ENCODE measurements at regions not wholly inside any gene's neighbourhood (a gene's known extent, or its start where the extent isn't known, plus 50 kb on each side); places are given as distances from the start of the nearest gene placed in this dataset.
"Not testable (repeated sequence)": the region's sequence is repeated elsewhere in the genome, so short reads cannot be mapped to it uniquely, and the experiment has no call there.

DNA sequence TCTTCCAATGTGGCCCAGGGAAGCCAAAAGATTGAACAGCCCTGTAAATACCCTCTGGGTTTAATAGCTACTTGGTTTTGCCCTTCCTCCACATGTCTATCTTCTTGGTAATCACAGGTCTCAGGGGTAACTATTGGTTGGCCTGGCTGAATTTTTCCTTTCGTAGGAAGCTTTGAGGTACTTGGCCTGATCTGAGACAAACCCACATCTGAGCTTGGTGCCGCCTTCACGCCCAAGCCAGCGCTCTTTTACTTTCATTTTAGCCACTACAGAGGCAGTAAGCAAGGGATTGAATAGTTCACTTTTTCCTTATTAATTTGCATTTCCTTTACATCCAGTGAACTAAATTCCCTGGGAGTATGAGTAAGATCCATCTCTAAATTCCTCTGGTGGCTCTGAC lies 397.6 kb upstream of the USP9Y start:
- H3K4me3 Mint-ChIP-seq, result peak overlapping the region in 1 of 2 donors; percentile 85
- no peaks in the 10 kb centered on the region for H3K9me3 Mint-ChIP-seq
- peak overlapping the region; percentile 65 for H3K27ac Mint-ChIP-seq
- H3K36me3 Mint-ChIP-seq (ENCODE audit: insufficient read depth in 2 of 2), result no peaks in the 10 kb centered on the region
- ATAC-seq (replicated peaks in 1 of 2) (peak in 1 of 2 donors; percentile 58), DNase-seq (peak in 1 of 2 donors; percentile 3)
- no peaks in the 10 kb centered on the region for H3K27me3 Mint-ChIP-seq (ENCODE audit: low read depth)
- no peaks in the 10 kb centered on the region for H3K4me1 Mint-ChIP-seq (ENCODE audit: low read depth)

DNA sequence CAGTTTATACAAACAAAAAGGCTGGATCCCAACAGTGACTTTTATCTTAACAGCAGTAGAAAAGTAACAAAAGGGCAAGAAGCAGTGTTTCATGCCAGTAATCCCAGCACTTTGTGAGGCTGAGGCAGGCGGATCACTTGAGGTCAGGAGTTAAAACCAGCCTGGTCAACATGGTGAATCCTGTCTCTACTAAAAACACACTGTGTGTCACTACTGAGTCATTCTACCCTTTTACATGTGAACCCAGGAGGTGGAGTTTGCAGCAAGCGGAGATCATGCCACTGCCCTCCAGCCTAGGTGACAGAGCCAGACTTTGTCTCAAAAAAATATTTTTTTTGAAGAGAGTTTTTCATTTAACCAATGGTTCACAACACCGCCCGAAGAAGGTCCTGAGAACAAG lies 395.6 kb upstream of the USP9Y start:
- Mint-ChIP-seq H3K27ac (no peak overlapping the region), H3K36me3 (ENCODE audit: insufficient read depth in 2 of 2) (no peaks in the 10 kb centered on the region), H3K27me3 (ENCODE audit: low read depth) (no peaks in the 10 kb centered on the region), H3K4me1 (ENCODE audit: low read depth) (no peaks in the 10 kb centered on the region), H3K4me3 (no peak overlapping the region), H3K9me3 (no peaks in the 10 kb centered on the region)
- DNase-seq (no peak), ATAC-seq (replicated peaks in 1 of 2) (peak in 1 of 2 donors; percentile 45)

DNA sequence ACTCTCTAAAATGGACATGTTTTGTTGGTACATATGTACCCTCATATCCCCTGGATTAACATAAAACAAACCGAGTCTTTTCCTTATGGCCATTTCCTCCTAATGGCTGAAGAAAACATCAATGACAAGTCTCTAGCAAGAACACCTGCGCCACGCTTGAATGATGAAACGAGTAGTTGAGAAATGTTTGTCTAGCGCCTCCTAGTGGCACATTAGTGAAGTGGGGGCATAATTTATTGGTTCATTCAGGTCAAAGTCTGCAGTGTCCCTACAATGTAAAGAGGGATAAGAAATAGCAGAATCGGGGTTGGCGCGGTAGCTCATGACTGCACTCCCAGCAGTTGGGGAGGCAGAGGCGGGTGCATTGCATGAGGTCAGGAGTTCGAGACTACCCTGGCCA lies 391.8 kb upstream of the USP9Y start:
- H3K36me3 Mint-ChIP-seq (ENCODE audit: insufficient read depth in 2 of 2), result no peaks in the 10 kb centered on the region
- no peak overlapping the region for H3K27ac Mint-ChIP-seq
- no peaks in the 10 kb centered on the region for H3K4me1 Mint-ChIP-seq (ENCODE audit: low read depth)
- no peak overlapping the region for H3K4me3 Mint-ChIP-seq
- ATAC-seq (replicated peaks in 1 of 2), result no peak
- DNase-seq, result peak in 1 of 2 donors; percentile 10
- H3K9me3 Mint-ChIP-seq, result no peaks in the 10 kb centered on the region
- no peaks in the 10 kb centered on the region for H3K27me3 Mint-ChIP-seq (ENCODE audit: low read depth)

DNA sequence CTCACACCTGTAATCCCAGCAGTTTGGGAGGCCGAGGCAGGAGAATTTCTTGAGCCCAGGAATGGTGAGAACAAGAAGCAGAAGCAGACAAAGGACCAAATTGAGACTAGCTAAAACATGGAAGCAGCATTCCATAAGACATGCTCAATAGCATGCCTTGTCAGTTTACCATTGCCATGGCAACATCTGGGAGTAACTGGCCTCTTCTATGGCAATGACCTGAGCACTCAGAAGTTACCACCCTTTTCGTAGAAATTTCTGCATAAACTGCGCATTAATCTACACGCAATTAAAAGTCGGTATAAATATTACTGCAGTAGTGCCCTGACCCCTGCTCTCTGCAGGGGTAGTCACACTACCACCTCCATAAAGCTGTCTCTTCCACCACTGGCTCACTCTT lies 390.2 kb upstream of the USP9Y start:
- no peak overlapping the region for H3K4me3 Mint-ChIP-seq
- DNase-seq, result no peak
- H3K27me3 Mint-ChIP-seq (ENCODE audit: low read depth), result no peaks in the 10 kb centered on the region
- H3K36me3 Mint-ChIP-seq (ENCODE audit: insufficient read depth in 2 of 2), result no peaks in the 10 kb centered on the region
- no peak for ATAC-seq (replicated peaks in 1 of 2)
- H3K27ac Mint-ChIP-seq, result no peak overlapping the region
- H3K9me3 Mint-ChIP-seq, result no peaks in the 10 kb centered on the region
- no peaks in the 10 kb centered on the region for H3K4me1 Mint-ChIP-seq (ENCODE audit: low read depth)

DNA sequence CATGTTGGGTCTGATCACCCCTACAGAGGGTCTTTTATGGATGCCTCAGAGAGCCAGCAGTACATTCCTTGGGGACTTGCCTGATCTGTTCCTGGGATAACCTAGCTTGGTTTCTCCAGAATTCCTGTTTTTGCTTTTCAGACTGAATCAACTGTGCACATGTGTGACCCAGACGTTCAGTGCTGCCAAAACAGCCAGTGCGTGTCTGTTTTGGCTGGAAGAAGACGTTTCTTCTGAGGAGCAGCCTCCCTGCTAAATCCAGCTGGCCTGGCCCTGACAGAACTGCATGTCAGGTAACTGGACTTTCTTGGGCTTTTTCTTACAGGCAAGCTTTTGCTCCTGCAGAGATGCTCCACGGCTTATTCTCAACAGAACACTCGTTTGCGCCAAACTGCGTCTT lies 373.3 kb upstream of the USP9Y start:
- DNase-seq, result no peak
- no peak overlapping the region for H3K4me3 Mint-ChIP-seq
- H3K27me3 Mint-ChIP-seq (ENCODE audit: low read depth), result no peaks in the 10 kb centered on the region
- H3K9me3 Mint-ChIP-seq, result no peaks in the 10 kb centered on the region
- H3K4me1 Mint-ChIP-seq (ENCODE audit: low read depth), result no peaks in the 10 kb centered on the region
- no peaks in the 10 kb centered on the region for H3K36me3 Mint-ChIP-seq (ENCODE audit: insufficient read depth in 2 of 2)
- ATAC-seq (replicated peaks in 1 of 2), result no peak
- no peak overlapping the region for H3K27ac Mint-ChIP-seq

DNA sequence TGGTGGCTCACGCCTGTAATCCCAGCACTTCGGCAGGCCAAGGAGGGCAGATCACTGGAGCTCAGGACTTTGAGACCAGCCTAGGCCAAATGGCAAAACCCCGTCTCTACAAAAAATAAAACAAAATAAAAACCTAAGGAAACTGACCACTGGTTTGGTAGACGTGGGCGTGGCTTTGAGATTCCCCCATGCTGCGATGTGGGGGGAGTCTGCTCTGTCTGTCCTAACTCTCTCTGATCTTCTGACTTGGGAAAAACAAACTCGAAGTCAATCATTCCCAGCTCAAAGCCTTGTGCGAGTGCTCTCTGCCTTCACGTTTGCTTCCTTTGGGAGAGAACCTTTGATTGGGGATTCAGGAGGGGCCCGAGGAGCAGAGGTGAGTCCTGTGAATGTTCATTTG lies 369.1 kb upstream of the USP9Y start:
- H3K4me3 Mint-ChIP-seq; H3K27me3 Mint-ChIP-seq (ENCODE audit: low read depth); H3K9me3 Mint-ChIP-seq; H3K36me3 Mint-ChIP-seq (ENCODE audit: insufficient read depth in 2 of 2); DNase-seq; ATAC-seq (replicated peaks in 1 of 2); H3K4me1 Mint-ChIP-seq (ENCODE audit: low read depth); H3K27ac Mint-ChIP-seq: not testable (repeated sequence)

DNA sequence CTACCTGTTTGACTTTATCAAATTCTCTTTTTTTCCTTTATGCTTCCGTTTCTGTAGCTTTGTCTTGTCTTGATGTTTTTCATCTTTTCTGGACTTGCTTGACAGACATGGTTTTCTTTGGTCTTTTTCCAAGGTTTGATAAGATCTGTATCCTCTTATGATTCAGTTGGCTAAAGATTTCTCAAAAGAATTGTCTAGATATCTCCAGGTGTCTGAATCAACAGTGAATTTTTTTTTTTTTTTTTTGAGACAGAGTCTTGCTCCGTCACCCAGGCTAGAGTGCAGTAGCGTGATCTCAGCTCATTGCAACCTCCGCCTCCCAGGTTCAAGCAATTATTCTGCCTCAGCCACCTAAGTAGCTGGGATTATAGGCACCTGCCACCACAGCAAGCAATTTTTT lies 357.8 kb upstream of the USP9Y start:
- Mint-ChIP-seq H3K4me3 (no peak overlapping the region), H3K9me3 (peaks cover 0 to 2% of the 10 kb centered on the region in 2 donors), H3K27me3 (ENCODE audit: low read depth) (no peaks in the 10 kb centered on the region), H3K4me1 (ENCODE audit: low read depth) (no peaks in the 10 kb centered on the region), H3K36me3 (ENCODE audit: insufficient read depth in 2 of 2) (no peaks in the 10 kb centered on the region), H3K27ac (no peak overlapping the region)
- no peak for DNase-seq
- ATAC-seq (replicated peaks in 1 of 2), result no peak

DNA sequence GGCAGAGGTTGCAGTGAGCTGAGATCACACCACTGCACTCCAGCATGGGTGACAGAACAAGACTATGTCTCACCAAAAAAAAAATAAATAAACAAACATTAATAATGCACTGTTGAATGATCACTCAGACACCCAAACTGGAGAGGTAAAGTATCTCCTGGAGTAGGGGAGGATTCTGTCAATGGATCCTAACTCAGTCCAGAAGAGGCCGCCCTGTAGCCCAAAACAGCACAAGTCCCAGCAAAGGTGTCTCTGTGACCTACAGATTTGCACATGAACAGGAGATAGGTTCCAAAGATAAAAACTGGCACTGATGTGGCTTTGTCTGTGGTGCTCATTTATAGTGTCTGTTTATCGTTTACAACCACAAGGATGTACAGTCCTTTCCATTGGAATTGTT lies 352.9 kb upstream of the USP9Y start:
- ATAC-seq (replicated peaks in 1 of 2), result no peak
- Mint-ChIP-seq H3K4me1 (ENCODE audit: low read depth) (no peaks in the 10 kb centered on the region), H3K27ac (no peak overlapping the region), H3K36me3 (ENCODE audit: insufficient read depth in 2 of 2) (no peaks in the 10 kb centered on the region), H3K9me3 (peaks cover 0 to 2% of the 10 kb centered on the region in 2 donors), H3K27me3 (ENCODE audit: low read depth) (no peaks in the 10 kb centered on the region), H3K4me3 (no peak overlapping the region)
- no peak for DNase-seq

DNA sequence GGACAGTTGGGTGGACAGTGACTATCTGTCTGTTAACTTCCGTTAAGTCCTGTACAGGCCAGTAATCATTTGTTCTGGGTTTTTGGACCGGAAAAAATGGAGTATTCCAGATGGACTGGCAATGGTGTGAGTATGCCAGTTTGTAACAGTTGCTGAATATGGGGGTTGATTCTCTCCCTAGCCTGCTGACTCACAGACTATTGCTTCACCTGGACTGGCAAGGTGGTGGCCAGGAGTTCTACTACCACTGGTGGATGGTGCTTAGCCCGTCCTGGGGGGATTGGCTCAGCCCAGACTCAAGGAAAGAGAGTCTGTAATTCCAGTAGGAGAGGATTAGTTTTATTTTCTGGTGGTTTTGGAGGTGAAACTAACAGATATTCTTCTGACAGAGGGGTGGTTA lies 343.8 kb upstream of the USP9Y start:
- DNase-seq (no peak), ATAC-seq (replicated peaks in 1 of 2) (no peak)
- no peaks in the 10 kb centered on the region for H3K4me1 Mint-ChIP-seq (ENCODE audit: low read depth)
- H3K27ac Mint-ChIP-seq, result no peak overlapping the region
- no peaks in the 10 kb centered on the region for H3K36me3 Mint-ChIP-seq (ENCODE audit: insufficient read depth in 2 of 2)
- no peak overlapping the region for H3K4me3 Mint-ChIP-seq
- no peaks in the 10 kb centered on the region for H3K27me3 Mint-ChIP-seq (ENCODE audit: low read depth)
- H3K9me3 Mint-ChIP-seq, result no peaks in the 10 kb centered on the region

DNA sequence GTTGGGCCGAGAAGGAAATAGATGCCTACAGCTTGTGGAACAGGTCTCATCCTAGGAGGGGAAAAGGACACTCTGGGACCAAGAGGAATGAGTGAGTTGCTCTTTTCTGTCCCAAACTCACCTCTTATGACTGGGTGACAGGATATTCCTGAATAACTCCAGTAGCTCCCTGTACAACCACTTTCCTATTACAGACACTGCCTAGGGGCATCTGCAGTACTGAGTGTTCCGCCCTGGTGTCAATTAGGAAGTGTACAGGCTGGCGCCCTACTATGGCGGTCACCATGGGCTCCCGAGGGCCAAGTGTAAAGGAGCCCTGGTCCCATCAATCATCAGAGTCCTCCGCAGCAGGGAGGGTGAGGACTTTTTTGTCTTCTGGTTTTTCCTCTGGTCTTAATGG lies 343.4 kb upstream of the USP9Y start:
- no peak overlapping the region for H3K4me3 Mint-ChIP-seq
- no peaks in the 10 kb centered on the region for H3K27me3 Mint-ChIP-seq (ENCODE audit: low read depth)

DNA sequence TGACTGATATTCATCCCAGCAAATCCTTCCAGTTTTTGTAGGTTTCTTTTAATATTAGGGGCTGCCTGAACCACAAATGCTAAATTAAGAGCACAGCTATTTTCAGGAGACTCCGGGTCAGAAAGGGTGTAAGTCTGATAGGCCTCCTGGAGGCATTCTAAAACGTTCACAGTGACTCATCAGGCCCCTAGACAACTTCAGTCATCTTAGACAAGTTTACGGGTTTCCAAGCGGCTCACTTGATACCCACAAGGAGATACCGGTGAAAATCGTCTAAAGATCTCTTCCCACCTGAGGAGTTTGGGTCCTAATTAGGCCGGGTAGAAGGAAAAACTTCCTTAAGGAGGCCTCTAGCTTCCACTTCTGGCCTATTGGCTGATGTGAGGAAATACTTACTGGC lies 342.7 kb upstream of the USP9Y start:
- H3K27ac Mint-ChIP-seq, result no peak overlapping the region

More for the DNA sequence above, 343.4 kb upstream of the USP9Y start:
- H3K27ac Mint-ChIP-seq, result no peak overlapping the region
- ATAC-seq (replicated peaks in 1 of 2) (no peak), DNase-seq (no peak)
- no peaks in the 10 kb centered on the region for H3K9me3 Mint-ChIP-seq
- H3K4me1 Mint-ChIP-seq (ENCODE audit: low read depth), result no peaks in the 10 kb centered on the region
- no peaks in the 10 kb centered on the region for H3K36me3 Mint-ChIP-seq (ENCODE audit: insufficient read depth in 2 of 2)

DNA sequence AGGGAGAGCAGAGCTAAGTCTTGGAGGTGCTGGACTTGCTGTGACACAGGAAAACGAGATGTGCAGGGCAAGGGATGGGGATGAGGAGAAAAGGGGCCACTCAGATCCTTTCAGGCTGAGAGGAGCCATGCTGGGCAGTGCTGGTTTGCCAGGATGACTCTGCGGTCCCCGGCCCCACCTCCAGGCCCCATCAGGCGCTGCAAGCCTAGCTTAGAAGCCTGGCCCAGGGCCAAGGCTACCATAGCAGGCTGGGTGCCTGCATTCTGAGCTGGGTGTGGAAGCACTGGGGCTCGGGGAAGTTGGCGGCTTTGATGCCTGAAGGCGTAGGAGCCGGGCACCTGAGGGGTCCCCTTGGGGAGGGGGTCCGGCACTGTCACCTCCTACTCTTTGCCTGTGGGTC lies 341.2 kb upstream of the USP9Y start:
- ATAC-seq (replicated peaks in 1 of 2), result no peak
- Mint-ChIP-seq H3K36me3 (ENCODE audit: insufficient read depth in 2 of 2) (no peaks in the 10 kb centered on the region), H3K4me1 (ENCODE audit: low read depth) (no peaks in the 10 kb centered on the region), H3K27me3 (ENCODE audit: low read depth) (no peaks in the 10 kb centered on the region), H3K4me3 (no peak overlapping the region), H3K27ac (no peak overlapping the region), H3K9me3 (no peaks in the 10 kb centered on the region)
- no peak for DNase-seq

More for the DNA sequence above, 342.7 kb upstream of the USP9Y start:
- DNase-seq (no peak), ATAC-seq (replicated peaks in 1 of 2) (no peak)
- no peaks in the 10 kb centered on the region for H3K9me3 Mint-ChIP-seq
- H3K27me3 Mint-ChIP-seq (ENCODE audit: low read depth), result no peaks in the 10 kb centered on the region
- H3K4me1 Mint-ChIP-seq (ENCODE audit: low read depth), result no peaks in the 10 kb centered on the region
- H3K4me3 Mint-ChIP-seq, result no peak overlapping the region
- no peaks in the 10 kb centered on the region for H3K36me3 Mint-ChIP-seq (ENCODE audit: insufficient read depth in 2 of 2)

DNA sequence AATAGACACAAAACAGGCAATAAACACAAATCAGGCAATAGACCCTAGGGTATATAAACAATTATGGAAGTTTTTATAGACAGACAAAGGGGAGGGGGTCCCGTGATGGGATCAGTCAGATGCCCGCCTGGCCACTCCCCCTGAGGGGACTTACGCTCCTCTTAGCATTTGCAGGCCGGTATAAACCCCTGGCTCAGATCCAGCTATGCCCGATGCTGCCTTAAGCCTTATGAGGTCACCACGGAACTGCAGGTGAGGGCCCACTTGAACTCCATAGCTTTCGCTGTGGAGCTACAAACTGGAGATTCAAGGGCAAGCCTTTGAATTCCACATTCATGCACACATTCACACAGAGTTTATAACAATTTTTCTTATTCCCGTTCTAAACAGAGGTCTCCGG lies 340.5 kb upstream of the USP9Y start:
- no peak overlapping the region for H3K27ac Mint-ChIP-seq
- H3K4me1 Mint-ChIP-seq (ENCODE audit: low read depth), result no peaks in the 10 kb centered on the region
- H3K36me3 Mint-ChIP-seq (ENCODE audit: insufficient read depth in 2 of 2), result no peaks in the 10 kb centered on the region

DNA sequence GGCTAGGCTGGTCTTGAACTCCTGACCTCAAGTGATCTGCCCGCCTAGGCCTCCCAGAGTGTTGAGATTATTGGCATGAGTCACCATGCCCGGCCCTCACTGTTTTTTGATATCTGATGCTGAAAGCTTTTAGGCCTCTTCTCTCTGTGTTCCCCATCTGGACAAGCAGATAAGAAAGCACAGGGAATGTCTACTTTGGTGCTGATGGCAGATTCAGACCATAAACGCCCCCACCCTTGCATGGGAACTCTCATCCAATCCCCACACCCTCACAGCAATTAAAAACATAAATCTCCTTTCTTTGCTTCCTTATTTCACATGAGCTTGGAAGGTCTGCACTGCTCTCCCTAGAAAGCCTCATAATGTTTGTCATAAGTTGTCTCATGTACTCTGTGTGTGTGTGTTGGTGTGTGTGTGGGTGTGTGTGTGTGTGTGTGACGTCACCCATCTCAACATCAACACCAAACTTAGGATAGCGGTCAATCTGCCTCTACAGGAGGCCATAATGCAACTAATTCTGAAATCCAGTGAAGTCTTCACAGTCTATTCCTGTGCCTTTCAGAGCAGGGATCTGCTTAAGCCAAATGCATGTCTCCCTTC lies 335.6 kb upstream of the USP9Y start:
- no peak overlapping the region for H3K4me3 Mint-ChIP-seq
- no peak for ATAC-seq (replicated peaks in 1 of 2)
- H3K27ac Mint-ChIP-seq, result no peak overlapping the region
- H3K9me3 Mint-ChIP-seq, result no peaks in the 10 kb centered on the region
- no peaks in the 10 kb centered on the region for H3K4me1 Mint-ChIP-seq (ENCODE audit: low read depth)
- no peak for DNase-seq
- H3K27me3 Mint-ChIP-seq (ENCODE audit: low read depth), result no peaks in the 10 kb centered on the region
- no peaks in the 10 kb centered on the region for H3K36me3 Mint-ChIP-seq (ENCODE audit: insufficient read depth in 2 of 2)

More for the DNA sequence above, 340.5 kb upstream of the USP9Y start:
- DNase-seq, result no peak
- Mint-ChIP-seq H3K4me3 (no peak overlapping the region), H3K27me3 (ENCODE audit: low read depth) (no peaks in the 10 kb centered on the region), H3K9me3 (no peaks in the 10 kb centered on the region)
- no peak for ATAC-seq (replicated peaks in 1 of 2)
